A549 (cell line): ENCODE measurements at regions not wholly inside any gene's neighbourhood (a gene's known extent, or its start where the extent isn't known, plus 50 kb on each side); places are given as distances from the start of the nearest gene placed in this dataset.

ENCODE experiments used
- BHLHE40 ChIP-seq: IDR thresholded peaks from 2 replicates; pipeline ENCODE4 v1.6.1; 2012; ENCODE audit warnings: low read depth, low read length, inconsistent platforms
- CHD2 ChIP-seq: fragments of 150-350 bp; IDR thresholded peaks from 2 replicates; pipeline ENCODE4 v1.6.1; 2014; ENCODE audit warnings: low read length; ENCODE audit not compliant: partially characterized antibody
- HOXA7 ChIP-seq: fragments of 250-450 bp; sonication (Bioruptor Pico); IDR thresholded peaks from 2 replicates; pipeline ENCODE4 v1.5.0; 2020; ENCODE audit warnings: mild to moderate bottlenecking, moderate library complexity
- KDM1A ChIP-seq: fragments of 200-600 bp; sonication (generic); IDR thresholded peaks from 2 replicates; pipeline ENCODE4 v1.6.1; 2016; ENCODE audit warnings: low read depth, mild to moderate bottlenecking
- MYC ChIP-seq: IDR thresholded peaks from 2 replicates; pipeline ENCODE4 v1.6.1; 2012; ENCODE audit warnings: mild to moderate bottlenecking, inconsistent platforms, low read length, improper control_type of control experiment, borderline replicate concordance
- PHF8 ChIP-seq: fragments of 200-600 bp; sonication (generic); IDR thresholded peaks from 2 replicates; pipeline ENCODE4 v1.6.1; 2016; ENCODE audit warnings: low read depth, mild to moderate bottlenecking, antibody characterized with exemption, moderate library complexity, borderline replicate concordance
- POLR2A ChIP-seq: IDR thresholded peaks from 2 replicates; pipeline ENCODE4 v1.6.1; 2012; ENCODE audit warnings: mild to moderate bottlenecking, low read length
- POLR2AphosphoS2 ChIP-seq: conservative IDR thresholded peaks from 2 replicates; pipeline ENCODE4 v1.6.1; 2012; ENCODE audit warnings: low read length, improper control_type of control experiment, inconsistent platforms
- RAD21 ChIP-seq, 2 experiments: fragments of >200 bp in 1 of 2; sonication (Bioruptor Twin) in 1 of 2; formaldehyde crosslinking in 1 of 2; IDR thresholded peaks in 1 of 2; conservative IDR thresholded peaks in 1 of 2; 2 replicates in 1 of 2; 3 replicates in 1 of 2; pipeline ENCODE4 v1.6.1; 2012 to 2018; ENCODE audit warnings: inconsistent platforms in 1 of 2
- RCOR1 ChIP-seq: fragments of 150-350 bp; IDR thresholded peaks from 2 replicates; pipeline ENCODE4 v1.6.1; 2014; ENCODE audit warnings: antibody characterized with exemption, low read length, low read depth
- RFX5 ChIP-seq: fragments of 450-650 bp; IDR thresholded peaks from 2 replicates; pipeline ENCODE4 v1.7.1; 2014; ENCODE audit warnings: antibody characterized with exemption, mild to moderate bottlenecking, moderate library complexity
- TF ChIP-seq, protein P1 (sequence below): fragments of >200 bp; sonication (Bioruptor Twin); formaldehyde crosslinking; IDR thresholded peaks from 3 replicates; pipeline ENCODE4 v1.5.1; 2016
- TF ChIP-seq, protein P2 (sequence below): fragments of 250-450 bp; sonication (Bioruptor Pico); IDR thresholded peaks from 2 replicates; pipeline ENCODE4 v1.5.0; 2020; ENCODE audit warnings: low read depth, mild to moderate bottlenecking, moderate library complexity

DNA sequence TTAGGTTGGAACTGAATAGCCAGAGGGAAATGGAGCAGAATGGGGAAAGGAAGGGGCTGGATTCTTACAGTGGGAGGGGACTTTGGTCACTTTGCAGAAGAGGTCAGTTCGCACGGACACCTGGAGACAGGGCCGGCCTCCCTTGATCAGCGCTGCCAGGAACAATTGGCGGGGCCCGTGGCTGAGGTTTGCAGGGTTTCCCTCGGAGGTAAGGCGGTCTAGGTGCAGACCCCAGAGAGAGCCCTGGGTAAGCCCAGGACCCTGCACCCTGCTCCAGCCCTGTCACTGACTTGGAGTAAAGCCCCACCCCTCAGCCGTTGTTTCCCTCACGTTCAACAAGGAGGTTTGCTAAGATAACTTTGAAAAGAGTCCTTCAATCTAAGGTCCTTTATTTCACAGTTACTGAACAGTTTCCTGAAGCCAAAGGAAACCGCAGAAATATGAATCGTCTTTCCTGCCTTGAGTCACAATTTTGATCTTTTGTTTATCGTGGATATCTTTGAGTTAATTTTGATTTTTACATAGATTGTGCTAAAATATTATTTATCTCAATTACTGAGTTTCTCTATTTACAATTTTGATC is 231.4 kb upstream of the RTL1 start:
- TF ChIP-seq, protein P1, sequence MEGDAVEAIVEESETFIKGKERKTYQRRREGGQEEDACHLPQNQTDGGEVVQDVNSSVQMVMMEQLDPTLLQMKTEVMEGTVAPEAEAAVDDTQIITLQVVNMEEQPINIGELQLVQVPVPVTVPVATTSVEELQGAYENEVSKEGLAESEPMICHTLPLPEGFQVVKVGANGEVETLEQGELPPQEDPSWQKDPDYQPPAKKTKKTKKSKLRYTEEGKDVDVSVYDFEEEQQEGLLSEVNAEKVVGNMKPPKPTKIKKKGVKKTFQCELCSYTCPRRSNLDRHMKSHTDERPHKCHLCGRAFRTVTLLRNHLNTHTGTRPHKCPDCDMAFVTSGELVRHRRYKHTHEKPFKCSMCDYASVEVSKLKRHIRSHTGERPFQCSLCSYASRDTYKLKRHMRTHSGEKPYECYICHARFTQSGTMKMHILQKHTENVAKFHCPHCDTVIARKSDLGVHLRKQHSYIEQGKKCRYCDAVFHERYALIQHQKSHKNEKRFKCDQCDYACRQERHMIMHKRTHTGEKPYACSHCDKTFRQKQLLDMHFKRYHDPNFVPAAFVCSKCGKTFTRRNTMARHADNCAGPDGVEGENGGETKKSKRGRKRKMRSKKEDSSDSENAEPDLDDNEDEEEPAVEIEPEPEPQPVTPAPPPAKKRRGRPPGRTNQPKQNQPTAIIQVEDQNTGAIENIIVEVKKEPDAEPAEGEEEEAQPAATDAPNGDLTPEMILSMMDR = no peak
- no peak for TF ChIP-seq HOXA7 (CRISPR knock-in tag)
- TF ChIP-seq KDM1A = no peak
- TF ChIP-seq RFX5 = no peak
- no peak for TF ChIP-seq PHF8
- TF ChIP-seq RCOR1 = no peak
- no peak for TF ChIP-seq MYC
- TF ChIP-seq, protein P2, sequence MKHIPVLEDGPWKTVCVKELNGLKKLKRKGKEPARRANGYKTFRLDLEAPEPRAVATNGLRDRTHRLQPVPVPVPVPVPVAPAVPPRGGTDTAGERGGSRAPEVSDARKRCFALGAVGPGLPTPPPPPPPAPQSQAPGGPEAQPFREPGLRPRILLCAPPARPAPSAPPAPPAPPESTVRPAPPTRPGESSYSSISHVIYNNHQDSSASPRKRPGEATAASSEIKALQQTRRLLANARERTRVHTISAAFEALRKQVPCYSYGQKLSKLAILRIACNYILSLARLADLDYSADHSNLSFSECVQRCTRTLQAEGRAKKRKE (CRISPR knock-in tag) = no peak
- TF ChIP-seq POLR2A = no peak
- TF ChIP-seq CHD2 = no peak
- TF ChIP-seq POLR2AphosphoS2 = no peak
- TF ChIP-seq RAD21 (conservative IDR thresholded peaks at IDR 0.05 in 1 of 2, IDR thresholded peaks at IDR 0.05 in 1 of 2) = no peak
- no peak for TF ChIP-seq BHLHE40
